ENCODE measurements at regions not wholly inside any gene's neighbourhood (a gene's known extent, or its start where the extent isn't known, plus 50 kb on each side); places are given as distances from the start of the nearest gene placed in this dataset.

DNA sequence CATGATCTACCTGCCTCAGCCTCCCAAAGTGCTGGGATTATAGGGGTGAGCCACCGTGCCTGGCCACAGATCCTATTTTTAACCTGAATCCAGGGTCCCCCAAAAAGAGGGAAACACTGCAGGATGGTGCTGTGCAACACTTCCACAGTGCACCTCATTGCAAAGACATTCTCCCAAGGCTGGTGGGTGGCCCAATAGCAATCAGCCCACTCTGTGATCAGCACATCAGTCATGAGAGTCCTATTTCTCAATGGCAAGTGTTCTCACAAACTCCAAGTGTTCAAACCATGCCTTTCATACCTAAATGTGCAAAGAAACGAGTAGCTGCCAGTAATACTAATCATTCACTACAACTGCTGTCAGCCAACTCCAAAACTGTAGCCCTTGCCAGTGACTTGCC is 612.9 kb downstream of the CCER1 start:
- Histone ChIP-seq H3K27ac (ENCODE audit: low read length) (no peak overlapping the region), H3K27me3 (ENCODE audit: insufficient read depth, low read depth, low read length) (no peaks in the 10 kb centered on the region), H3K9me3 (ENCODE audit: low read length) (no peaks in the 10 kb centered on the region), H3K36me3 (ENCODE audit: insufficient read depth, low read length) (no peaks in the 10 kb centered on the region), H3K4me3 (ENCODE audit: low read length) (no peak overlapping the region), H3K79me2 (replicated peaks; ENCODE audit: insufficient read depth, low read length) (no peaks in the 10 kb centered on the region), H3F3A (ENCODE audit: insufficient read depth, low read length, poor library complexity, severe bottlenecking) (no peaks in the 10 kb centered on the region), H4K20me1 (ENCODE audit: insufficient read depth) (no peaks in the 10 kb centered on the region), H3K9ac (ENCODE audit: low read length) (no peak overlapping the region), H3K4me2 (ENCODE audit: low read length) (no peak overlapping the region), H3K9me2 (ENCODE audit: insufficient read depth, low read length) (no peaks in the 10 kb centered on the region), H2AFZ (ENCODE audit: low read depth, low read length) (no peak overlapping the region)
- TF ChIP-seq, protein P1, sequence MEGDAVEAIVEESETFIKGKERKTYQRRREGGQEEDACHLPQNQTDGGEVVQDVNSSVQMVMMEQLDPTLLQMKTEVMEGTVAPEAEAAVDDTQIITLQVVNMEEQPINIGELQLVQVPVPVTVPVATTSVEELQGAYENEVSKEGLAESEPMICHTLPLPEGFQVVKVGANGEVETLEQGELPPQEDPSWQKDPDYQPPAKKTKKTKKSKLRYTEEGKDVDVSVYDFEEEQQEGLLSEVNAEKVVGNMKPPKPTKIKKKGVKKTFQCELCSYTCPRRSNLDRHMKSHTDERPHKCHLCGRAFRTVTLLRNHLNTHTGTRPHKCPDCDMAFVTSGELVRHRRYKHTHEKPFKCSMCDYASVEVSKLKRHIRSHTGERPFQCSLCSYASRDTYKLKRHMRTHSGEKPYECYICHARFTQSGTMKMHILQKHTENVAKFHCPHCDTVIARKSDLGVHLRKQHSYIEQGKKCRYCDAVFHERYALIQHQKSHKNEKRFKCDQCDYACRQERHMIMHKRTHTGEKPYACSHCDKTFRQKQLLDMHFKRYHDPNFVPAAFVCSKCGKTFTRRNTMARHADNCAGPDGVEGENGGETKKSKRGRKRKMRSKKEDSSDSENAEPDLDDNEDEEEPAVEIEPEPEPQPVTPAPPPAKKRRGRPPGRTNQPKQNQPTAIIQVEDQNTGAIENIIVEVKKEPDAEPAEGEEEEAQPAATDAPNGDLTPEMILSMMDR (IDR thresholded peaks at IDR 0.05; ENCODE audit: poor library complexity, severe bottlenecking), result no peak
- TF ChIP-seq POLR2AphosphoS5 (IDR thresholded peaks at IDR 0.05), result no peak
- TF ChIP-seq, protein P2, sequence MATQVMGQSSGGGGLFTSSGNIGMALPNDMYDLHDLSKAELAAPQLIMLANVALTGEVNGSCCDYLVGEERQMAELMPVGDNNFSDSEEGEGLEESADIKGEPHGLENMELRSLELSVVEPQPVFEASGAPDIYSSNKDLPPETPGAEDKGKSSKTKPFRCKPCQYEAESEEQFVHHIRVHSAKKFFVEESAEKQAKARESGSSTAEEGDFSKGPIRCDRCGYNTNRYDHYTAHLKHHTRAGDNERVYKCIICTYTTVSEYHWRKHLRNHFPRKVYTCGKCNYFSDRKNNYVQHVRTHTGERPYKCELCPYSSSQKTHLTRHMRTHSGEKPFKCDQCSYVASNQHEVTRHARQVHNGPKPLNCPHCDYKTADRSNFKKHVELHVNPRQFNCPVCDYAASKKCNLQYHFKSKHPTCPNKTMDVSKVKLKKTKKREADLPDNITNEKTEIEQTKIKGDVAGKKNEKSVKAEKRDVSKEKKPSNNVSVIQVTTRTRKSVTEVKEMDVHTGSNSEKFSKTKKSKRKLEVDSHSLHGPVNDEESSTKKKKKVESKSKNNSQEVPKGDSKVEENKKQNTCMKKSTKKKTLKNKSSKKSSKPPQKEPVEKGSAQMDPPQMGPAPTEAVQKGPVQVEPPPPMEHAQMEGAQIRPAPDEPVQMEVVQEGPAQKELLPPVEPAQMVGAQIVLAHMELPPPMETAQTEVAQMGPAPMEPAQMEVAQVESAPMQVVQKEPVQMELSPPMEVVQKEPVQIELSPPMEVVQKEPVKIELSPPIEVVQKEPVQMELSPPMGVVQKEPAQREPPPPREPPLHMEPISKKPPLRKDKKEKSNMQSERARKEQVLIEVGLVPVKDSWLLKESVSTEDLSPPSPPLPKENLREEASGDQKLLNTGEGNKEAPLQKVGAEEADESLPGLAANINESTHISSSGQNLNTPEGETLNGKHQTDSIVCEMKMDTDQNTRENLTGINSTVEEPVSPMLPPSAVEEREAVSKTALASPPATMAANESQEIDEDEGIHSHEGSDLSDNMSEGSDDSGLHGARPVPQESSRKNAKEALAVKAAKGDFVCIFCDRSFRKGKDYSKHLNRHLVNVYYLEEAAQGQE (IDR thresholded peaks at IDR 0.05; ENCODE audit: borderline replicate concordance), result no peak
- no peak for TF ChIP-seq RAD21 (conservative IDR thresholded peaks at IDR 0.05)
- TF ChIP-seq SMC3 (conservative IDR thresholded peaks at IDR 0.05; ENCODE audit: poor library complexity), result no peak
- no peak for TF ChIP-seq TAF1 (IDR thresholded peaks at IDR 0.05; ENCODE audit: low read depth)
- TF ChIP-seq EZH2 (IDR thresholded peaks at IDR 0.05; ENCODE audit: borderline replicate concordance, insufficient read depth, low read length, poor library complexity, severe bottlenecking), result no peak
- TF ChIP-seq EP300 (conservative IDR thresholded peaks at IDR 0.05; ENCODE audit: poor library complexity, severe bottlenecking), result no peak
- TF ChIP-seq MXI1 (conservative IDR thresholded peaks at IDR 0.05; ENCODE audit: poor library complexity, severe bottlenecking), result no peak

DNA sequence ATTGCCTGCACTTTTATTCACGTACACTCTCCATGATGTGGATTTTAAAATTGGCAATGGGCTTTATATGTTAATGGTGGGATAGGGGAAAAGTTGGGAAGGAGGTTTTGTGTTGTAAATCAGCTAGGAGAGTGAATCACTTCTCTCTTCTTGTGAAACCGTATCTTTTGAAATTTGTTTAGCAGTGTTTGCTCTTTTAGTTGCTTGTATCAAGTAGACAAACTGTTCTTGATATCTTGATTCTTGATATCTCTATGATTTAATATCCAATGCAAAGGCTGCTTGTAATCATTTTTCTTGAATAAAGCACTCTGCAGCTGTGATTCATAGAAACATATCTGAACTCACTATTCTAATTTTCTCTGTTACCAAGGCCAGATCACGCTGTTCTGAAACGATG is 615.1 kb downstream of the CCER1 start:
- no peak overlapping the region for H3K9ac ChIP-seq (ENCODE audit: low read length)
- no peak overlapping the region for H2AFZ ChIP-seq (ENCODE audit: low read depth, low read length)
- H3K79me2 ChIP-seq (replicated peaks; ENCODE audit: insufficient read depth, low read length), result no peaks in the 10 kb centered on the region
- no peaks in the 10 kb centered on the region for H4K20me1 ChIP-seq (ENCODE audit: insufficient read depth)
- no peak overlapping the region for H3K4me2 ChIP-seq (ENCODE audit: low read length)
- H3K27ac ChIP-seq (ENCODE audit: low read length), result no peak overlapping the region
- no peaks in the 10 kb centered on the region for H3F3A ChIP-seq (ENCODE audit: insufficient read depth, low read length, poor library complexity, severe bottlenecking)
- H3K36me3 ChIP-seq (ENCODE audit: insufficient read depth, low read length), result no peaks in the 10 kb centered on the region
- no peaks in the 10 kb centered on the region for H3K27me3 ChIP-seq (ENCODE audit: insufficient read depth, low read depth, low read length)
- H3K9me3 ChIP-seq (ENCODE audit: low read length), result no peaks in the 10 kb centered on the region
- H3K9me2 ChIP-seq (ENCODE audit: insufficient read depth, low read length), result no peaks in the 10 kb centered on the region
- no peak overlapping the region for H3K4me3 ChIP-seq (ENCODE audit: low read length)
- TF ChIP-seq, protein P1 (IDR thresholded peaks at IDR 0.05; ENCODE audit: poor library complexity, severe bottlenecking), result no peak
- TF ChIP-seq, protein P2 (IDR thresholded peaks at IDR 0.05; ENCODE audit: borderline replicate concordance), result no peak
- TF ChIP-seq MXI1 (conservative IDR thresholded peaks at IDR 0.05; ENCODE audit: poor library complexity, severe bottlenecking), result no peak
- no peak for TF ChIP-seq RAD21 (conservative IDR thresholded peaks at IDR 0.05)
- TF ChIP-seq TAF1 (IDR thresholded peaks at IDR 0.05; ENCODE audit: low read depth), result no peak
- no peak for TF ChIP-seq EP300 (conservative IDR thresholded peaks at IDR 0.05; ENCODE audit: poor library complexity, severe bottlenecking)

All from neural cell (in vitro differentiated cells).